Right renal pelvis (tissue), 4 donors: ENCODE measurements at regions not wholly inside any gene's neighbourhood (a gene's known extent, or its start where the extent isn't known, plus 50 kb on each side); places are given as distances from the start of the nearest gene placed in this dataset.
"Not testable (repeated sequence)": the region's sequence is repeated elsewhere in the genome, so short reads cannot be mapped to it uniquely, and the experiment has no call there.

Experiments
- DNase-seq, 4 donors: peaks; one replicate each; pipeline ENCODE4 v3.0.0-alpha.2; 2013; ENCODE audit warnings: low read depth in 4 of 4, low spot score in 3 of 4, missing footprints in 1 of 4

DNA sequence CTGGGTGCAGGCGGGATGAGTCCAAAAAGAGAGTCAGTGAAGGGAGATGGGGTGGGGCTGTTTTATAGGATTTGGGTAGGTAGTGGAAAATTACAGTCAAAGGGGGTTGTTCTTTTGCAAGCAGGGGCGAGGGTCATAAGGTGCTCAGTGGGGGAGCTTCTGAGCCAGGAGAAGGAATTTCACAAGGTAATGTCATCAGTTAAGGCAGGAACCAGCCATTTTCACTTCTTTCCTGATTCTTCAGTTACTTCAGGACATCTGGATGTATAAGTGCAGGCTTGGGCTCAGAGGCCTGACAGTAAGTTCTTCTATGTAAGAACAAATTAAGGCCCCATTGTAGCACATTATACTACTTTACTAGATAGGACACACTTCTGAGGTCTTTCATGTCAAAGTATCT is 231.2 kb upstream of the NRXN1 start:
- DNase-seq = not testable (repeated sequence)

DNA sequence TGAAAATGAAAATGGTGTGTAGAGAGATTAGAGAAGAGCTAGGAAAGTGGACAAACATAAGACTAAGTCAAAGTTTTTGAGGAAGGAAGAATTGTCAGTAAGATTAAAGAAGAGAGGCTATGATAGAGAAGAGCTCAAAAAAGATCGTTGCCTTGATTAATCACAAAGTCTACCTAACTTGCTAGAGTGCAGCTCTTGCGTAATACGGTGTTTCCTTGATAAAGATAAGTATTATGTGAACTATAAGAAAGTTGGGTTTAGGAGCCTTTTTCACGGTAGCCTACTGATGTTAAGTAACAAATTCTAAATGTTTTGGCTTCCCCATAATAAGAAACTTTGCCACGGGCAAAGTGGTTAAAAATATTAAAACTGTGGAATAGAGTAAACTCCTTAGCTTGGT is 226.4 kb upstream of the NRXN1 start:
- no peak for DNase-seq

DNA sequence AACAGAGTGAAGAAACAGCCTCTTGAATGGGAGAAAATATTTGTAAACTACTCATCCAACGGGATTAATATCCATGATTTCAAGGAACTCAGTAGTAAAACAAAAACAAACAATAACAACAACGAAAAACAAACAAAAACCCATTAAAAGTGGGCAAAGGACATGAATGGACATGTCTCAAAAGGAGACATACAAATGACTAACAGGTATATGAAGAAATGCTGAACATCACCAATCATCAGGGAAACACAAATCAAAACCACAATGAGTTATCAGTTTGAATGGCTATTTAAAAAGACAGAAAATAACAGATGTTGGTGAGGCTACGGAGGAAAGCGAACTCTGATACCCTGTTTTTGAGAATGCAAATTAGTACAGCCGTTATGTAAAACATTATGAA is 224.8 kb upstream of the NRXN1 start:
- DNase-seq = no peak

DNA sequence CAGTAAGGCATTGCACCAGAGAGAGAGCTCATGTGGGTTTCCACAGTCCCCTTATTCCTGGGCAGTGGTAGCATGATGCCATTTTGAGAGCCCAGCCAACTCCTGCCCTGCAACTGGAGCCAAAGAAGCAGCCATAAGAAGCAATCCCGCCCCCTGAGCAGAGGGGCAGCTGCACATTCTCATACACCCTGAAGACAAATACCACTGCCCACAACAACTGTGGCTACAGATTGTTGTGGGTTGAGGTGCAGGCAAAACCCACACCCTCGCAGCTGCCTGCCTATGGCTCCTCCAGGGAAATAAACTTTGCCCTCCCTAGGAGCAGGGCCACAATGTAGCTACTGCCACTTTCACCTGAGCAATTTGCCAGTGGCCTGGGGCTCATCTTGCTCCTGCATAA is 219.4 kb upstream of the NRXN1 start:
- no peak for DNase-seq

DNA sequence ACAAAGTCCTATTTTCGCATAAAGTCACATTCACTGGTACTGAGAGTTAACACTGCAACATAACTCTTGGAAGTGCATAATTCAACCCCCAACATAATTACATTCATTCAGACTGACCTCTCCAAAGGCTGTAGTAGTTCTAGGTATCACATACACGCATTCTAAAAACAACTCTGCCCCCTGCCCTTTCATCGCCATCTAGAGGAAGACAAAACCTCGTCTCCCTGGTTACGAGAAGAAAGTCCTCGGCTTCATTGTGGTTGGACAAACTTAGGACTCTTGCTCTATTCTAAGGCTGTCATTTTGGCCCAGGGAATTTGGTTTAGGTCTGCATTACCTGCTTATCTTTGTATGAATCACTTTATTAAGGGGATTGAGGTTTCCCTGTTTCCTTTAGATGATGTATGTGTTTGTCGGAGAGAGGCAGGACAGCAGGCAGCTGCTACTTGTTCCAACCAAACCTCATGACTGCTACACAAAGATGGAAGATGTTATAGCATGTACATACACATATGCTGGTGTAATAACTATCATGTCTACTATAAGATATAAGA is 215.4 kb upstream of the NRXN1 start:
- DNase-seq = no peak

DNA sequence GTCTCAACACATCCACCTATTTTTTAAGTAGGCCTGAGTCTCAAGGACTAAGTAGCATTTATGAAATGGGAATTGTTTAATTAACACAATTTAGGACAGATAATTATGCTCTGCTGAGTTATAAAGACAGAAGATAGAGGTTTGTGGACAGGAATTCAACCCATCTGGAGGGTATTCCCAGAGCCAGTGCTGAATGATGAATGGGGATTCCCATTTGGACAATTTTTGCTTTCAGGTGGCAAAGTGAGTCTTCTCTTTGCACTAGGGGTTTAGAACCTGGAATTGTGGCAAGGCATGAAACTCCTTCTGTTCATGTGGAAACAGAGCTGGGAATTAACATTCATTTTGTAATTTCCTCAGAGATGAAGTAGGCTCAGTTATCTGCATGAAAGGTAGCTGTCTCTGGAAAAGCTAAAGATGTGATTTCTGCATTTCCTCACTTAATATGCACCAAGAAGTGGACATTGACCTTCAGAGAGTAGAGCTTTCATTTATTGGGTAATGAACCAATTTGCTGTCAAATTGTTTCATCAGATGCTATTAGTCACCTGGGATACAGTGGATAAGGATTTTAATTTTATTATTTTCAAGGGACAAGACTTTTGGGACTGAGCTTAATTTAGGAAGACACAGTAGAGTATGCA is 212.1 kb upstream of the NRXN1 start:
- no peak for DNase-seq

DNA sequence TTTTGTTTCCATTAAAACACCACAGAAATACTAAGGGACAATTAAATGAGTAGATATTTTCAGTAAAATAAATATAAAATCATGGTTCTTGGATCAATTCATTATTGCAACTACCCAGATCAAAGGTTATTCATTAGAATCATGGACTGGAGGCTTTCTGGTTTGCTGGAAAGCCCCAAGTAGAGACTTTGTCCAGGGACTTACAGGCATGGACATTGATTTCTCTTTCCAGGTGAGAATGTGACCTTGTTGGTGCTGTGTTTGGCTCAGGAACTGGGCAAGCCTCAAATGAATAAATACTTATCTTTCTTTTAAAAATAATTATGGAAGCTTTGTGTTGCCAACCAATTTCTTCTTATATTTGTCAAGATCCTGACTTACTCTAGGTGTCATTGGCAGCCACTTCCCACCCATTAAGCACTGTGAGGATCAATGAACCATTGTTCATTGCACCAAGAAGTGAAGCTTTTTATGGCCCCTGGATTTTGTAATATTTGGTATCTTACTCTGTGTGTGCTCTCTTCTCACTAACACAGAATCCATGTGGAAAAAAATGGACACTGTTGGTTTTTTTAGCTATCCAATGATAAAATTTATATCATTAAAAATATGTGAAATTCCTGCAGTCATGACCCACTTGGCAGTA is 205.8 kb upstream of the NRXN1 start:
- DNase-seq = no peak

DNA sequence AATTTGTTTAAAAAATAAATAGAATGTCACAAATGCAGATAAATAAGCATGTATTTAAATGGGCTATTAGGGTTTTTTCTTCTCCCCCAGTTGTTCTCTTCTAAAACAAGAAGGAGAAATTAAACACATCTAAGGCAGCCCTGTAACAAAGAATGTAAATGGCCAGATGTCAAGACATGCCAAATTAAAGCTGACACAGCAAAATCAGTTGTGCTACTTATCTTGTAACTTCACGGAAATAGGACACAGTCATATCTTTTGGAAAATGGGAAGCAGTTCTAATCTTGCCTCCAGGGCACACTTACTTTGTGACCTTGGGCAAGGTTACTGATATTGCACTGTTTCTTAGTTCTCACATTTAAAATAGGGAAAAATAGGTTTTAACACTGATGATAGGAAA is 200.1 kb upstream of the NRXN1 start:
- DNase-seq = no peak

DNA sequence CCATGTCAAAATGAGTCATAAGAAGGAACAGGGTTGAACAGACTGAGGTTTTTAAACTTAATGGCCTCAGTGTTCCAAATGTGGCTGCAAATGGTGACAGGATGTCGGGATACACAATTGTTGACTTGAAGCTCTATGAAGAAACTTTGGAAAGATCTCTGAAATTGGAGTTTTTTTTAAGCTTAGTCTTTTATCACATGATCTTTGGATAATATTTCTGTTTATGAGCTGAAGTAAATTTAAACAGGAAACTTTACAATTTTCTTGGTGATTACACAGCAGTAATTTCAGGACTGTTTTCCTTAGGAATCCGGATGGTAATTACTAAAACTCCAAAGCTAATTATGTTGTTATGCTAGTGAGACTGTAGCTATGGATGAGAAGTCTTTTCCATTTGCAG is 199.1 kb upstream of the NRXN1 start:
- DNase-seq = peak in 1 of 4 donors; percentile 23

DNA sequence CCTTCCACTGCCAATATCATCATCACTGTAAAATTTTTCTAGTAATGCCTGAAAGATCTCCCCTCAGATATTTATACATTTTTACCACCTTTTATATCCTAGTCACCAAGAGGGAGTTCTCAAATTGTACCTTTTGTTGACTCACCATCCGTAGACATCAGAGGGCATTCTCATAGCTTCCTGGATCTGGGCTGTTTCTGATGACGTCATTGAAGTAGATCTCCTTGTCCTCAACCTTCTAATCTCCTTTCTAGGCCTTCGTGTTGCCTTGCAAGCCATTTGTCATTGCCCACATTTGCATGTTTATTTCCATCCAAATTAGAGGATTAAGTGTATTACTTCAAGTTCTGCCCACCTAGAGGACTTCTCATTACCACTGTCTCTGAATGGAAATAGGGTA is 193.4 kb upstream of the NRXN1 start:
- no peak for DNase-seq

DNA sequence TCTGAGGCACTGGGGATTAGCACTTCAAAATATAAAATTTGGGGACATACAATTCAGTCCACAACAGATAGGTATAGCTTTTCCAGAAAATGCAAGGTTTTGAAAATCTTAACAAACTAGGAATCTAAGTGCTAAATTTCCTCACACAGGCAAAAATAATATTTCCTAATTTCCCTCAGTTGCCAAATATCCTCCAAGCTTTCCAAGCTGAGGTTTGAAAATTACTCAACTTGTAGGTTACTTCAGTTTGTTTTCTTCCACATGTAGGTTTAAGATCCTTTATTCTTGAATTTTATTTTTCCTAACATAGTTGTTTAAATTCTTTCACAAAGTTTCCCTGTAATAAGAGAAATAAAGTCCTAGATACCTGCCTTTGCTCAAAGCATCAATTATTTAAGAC is 192.9 kb upstream of the NRXN1 start:
- DNase-seq = no peak

DNA sequence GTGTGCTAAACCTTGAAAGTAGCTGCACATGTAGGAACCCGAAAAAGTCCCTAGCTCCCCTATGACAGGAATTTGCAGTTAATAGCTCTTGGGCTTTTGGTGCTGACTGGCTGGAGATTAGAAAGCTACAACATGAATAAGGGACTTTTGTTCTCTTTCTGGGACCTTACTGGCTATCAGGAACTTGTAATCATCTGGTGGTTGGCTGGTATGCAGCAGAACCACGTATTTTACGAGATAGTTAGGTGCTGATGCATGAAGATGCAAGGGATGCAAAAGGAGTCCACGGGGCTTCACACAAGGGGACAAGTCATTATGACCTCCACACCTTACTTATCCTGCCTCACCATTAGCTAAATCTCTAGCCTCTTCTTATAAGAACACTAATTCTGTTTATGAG is 190.2 kb upstream of the NRXN1 start:
- DNase-seq = no peak

DNA sequence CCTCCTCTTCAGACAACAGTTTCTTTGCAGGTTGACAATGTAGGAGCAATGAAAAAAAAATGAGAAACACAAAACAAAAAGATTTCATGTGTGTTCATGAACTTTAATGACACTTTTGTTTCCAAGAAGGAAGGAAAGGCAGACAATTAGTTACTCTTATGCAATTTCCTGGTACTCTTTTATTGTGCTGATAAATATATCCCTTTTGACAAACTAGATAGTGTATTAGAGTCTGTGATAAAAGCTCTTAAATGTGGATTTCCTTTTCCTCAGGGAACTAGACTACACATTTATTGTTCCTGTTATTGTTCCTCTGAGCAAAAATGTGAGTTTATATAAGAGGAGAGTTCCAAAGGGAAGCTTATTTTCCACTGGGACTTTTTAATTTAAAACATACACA is 188.7 kb upstream of the NRXN1 start:
- peak in 1 of 4 donors; percentile 5 for DNase-seq

DNA sequence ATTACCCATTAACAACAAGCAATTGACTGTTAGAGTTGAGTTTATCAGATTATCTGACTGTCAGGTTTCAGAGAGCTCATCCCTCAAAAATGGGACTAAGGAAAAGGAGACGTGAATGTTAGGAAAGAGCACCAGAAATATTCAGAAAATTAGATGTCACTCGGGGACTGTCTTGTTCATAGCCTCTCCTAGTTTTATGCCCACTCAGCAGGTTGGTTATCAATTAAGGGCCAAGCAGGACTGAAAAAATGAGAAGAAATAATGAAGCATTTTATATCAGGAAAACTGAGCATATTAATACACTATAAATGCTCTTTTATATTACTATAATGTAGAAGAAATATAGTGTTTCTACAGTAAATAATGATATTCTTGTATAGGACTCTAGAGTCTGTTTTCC is 188.1 kb upstream of the NRXN1 start:
- no peak for DNase-seq

DNA sequence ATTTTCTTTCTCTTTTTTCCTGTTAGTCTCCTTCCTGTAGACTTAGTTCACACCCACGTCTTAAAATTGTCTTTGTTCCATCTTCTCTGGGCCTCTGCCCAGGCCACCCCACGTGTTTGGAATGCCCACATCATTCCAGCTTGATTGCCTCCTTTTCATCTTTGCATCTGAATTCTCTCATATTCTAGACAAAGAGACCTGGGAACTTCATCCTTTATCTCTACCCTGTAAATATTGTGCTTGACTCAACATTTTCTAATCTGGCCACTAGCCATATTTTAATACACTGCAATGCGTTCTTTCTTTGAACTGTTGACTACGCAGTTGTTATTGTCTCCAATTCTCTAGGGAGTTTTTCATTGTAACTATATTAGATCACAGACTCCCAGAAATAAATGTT is 187.5 kb upstream of the NRXN1 start:
- DNase-seq = no peak

DNA sequence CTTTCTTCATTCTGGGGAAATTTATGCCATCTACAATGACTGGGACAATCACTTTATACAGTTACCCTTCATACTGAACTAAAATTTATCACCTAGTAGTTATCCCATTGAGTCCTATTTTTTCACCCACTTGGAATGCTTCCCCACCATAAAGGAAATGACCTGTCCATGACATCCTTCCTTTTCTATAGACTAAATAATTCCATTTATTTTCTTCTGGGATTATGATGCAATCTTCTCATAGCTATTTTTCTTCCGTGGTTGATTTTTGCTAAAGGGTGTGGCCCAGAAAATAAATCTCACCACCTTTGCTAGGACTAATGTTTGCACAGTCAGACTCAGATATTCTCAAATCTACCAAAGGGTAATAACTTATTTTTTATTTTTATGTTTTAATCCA is 186.1 kb upstream of the NRXN1 start:
- no peak for DNase-seq

DNA sequence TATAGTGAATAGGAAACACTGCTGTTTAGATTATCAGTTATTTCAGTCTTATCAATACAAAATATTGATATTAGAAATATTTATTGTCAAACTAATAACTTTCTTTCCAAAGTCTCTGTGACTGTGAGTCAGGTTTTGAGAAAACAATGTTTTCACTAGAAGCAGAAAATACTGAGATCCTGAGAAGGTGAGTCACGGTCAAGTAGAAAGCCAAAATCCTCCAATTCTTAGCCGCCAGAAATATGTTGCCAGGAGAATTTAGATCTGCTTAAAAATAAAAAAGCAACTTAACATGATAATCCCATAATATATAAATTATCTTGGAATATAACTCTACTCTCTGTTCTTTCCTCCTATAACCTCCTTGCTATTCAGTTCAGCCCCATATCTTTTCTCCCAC is 181.9 kb upstream of the NRXN1 start:
- no peak for DNase-seq

DNA sequence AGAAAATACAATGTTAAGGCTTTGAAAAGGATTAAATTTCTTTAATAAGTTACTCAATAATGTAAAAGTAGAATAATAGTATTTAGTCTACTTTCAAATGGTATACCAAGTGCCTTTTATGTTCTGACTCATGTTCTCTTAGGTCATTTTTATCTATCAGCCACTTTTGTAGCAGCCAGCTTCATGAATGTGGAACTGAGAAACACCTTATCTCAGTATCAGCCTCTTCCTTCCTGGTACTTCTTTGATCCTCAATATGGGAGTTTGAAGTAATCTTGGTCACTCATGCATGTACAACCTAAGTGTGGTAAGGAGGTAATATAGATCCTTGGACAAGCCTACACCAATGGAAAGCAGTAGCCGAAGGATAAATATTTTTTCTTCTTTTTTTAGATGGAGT is 180.4 kb upstream of the NRXN1 start:
- DNase-seq = no peak

DNA sequence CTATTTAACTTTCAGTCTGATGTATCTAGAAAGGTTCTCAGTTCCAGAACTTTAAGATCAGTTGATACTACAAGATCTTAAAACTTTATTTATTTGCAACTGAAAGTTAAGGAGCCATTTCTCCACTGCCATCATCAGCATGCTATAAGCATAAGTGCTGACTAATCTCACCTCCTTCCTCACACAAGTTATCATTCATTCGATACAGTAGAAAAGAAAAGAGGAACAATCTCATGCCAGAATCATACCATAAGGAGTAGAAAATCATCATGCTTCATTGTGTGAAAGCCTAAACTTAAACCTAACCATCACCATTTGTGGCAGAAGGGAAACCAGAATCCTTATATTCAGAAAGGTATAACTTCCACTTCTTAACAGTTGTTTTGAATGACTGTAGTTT is 176.6 kb upstream of the NRXN1 start:
- no peak for DNase-seq

DNA sequence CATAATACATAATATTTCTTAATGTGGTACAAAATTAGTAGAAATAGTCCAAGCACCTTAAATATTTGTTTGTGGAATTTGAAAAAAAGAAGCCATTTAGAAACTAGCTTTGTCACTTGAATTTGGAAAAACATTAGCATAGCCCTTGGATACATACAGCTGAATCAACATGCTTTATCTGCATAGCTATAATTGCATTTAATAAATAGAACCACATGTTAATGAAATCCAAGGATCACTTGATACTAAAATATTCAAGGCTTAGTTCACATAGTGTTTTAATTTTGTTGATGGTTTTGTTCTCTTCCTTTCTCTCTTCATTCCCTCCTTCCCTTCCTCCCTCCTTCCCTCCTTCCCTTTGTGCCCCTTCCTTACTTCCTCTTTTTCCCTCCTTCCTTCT is 169.4 kb upstream of the NRXN1 start:
- DNase-seq = no peak

DNA sequence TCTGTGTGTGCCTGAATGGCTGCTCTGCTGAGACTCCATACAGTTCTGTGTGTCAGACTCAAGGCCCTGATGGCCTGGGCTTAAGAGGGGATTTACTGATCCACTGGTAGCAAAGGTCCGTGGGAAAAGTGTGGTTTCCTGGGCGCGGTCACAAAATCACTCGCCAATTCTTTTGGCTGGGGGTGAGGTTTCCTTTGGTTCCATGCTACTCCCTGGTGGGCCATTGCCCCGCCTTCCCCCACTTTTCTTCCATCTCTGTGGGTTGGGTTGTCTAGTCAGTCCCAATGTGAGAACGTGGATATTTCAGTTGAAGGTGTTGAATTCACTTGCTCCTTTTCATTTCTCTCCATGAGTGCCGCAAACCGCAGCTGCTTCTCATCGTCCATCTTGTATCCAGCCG is 162.7 kb upstream of the NRXN1 start:
- no peak for DNase-seq

DNA sequence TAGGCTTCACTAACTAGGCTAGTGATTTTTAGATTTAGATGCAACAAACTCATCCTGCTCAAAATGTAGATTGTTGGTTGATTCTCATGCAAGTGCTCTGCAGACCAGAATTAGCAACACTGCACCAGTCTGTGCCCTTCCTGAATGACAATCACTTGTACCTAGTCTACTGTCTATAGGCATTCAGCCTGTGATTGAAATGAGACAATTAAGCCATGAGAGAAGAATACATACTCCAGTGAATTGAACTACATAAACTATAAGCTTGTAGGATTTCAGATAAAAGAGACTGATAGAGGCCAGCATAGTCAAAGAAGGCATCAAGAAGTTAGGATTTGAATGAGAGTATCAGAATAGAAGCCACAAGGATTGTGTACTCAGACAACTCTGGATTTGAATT is 138.3 kb upstream of the NRXN1 start:
- DNase-seq = no peak
